GM12878 (cell line): ENCODE measurements at regions not wholly inside any gene's neighbourhood (a gene's known extent, or its start where the extent isn't known, plus 50 kb on each side); places are given as distances from the start of the nearest gene placed in this dataset.

Experiments used
- ATAC-seq: fragments of 200-7000 bp; cut with Tn5 transposase; 3 replicates; pipeline ENCODE4 v1.9.1; 2020; ENCODE audit warnings: mild to moderate bottlenecking, moderate library complexity
- BruUV-seq: library from RNA; stranded (reverse); fragments of 400-500 nt; replicated peaks from 2 replicates; lab custom pipeline; 2021; lab: Mats Ljungman, UMichigan
- CTCF ChIA-PET: fragments of 300-600 bp; sonication (Branson Sonifier 250); formaldehyde crosslinking; extraction: SDS; loops from one replicate; lab custom pipeline; 2021; ENCODE audit warnings: inconsistent platforms; lab: Yijun Ruan, JAX
- POLR2A ChIA-PET: fragments of 350-600 bp; formaldehyde crosslinking; extraction: SDS; loops from one replicate; lab custom pipeline; 2021; ENCODE audit warnings: inconsistent platforms; lab: Charles Lee
- RAD21 ChIA-PET: fragments of 300-600 bp; sonication (Branson Sonifier 250); formaldehyde crosslinking; loops from one replicate; lab custom pipeline; 2023; ENCODE audit warnings: antibody characterized with exemption; ENCODE audit not compliant: unreplicated experiment; lab: Charles Lee
- SMC1A ChIA-PET: fragments of 300-600 bp; sonication (Branson Sonifier 250); formaldehyde crosslinking; loops from one replicate; lab custom pipeline; 2023; ENCODE audit not compliant: unreplicated experiment, uncharacterized antibody; lab: Charles Lee
- DNase-seq: peaks from one replicate; pipeline ENCODE4 v3.0.0-alpha.2; 2011; ENCODE audit warnings: low read depth, low spot score
- FAIRE-seq: peaks from 3 replicates; lab custom pipeline; 2011; peaks lifted over from hg19 to GRCh38; lab: Jason Lieb, UNC
- H2AFZ ChIP-seq: 2 replicates; pipeline ENCODE4 v1.6.0; 2011; ENCODE audit warnings: low read depth, low read length, control low read depth; ENCODE audit not compliant: control insufficient read depth
- H3K27ac ChIP-seq: 2 replicates; pipeline ENCODE4 v1.5.1; 2011; ENCODE audit warnings: control low read depth; ENCODE audit not compliant: control insufficient read depth, insufficient read depth
- H3K27me3 ChIP-seq, 2 experiments: replicated peaks in 1 of 2; 2 replicates each; pipeline versions ENCODE4 v1.6.0 to v1.6.1; 2011; ENCODE audit warnings: low read length in 1 of 2; ENCODE audit not compliant: control insufficient read depth in 2 of 2, insufficient read depth in 2 of 2
- H3K36me3 ChIP-seq, 2 experiments: 2 replicates each; pipeline ENCODE4 v1.5.1; 2011; ENCODE audit warnings: low read length in 1 of 2; ENCODE audit not compliant: control insufficient read depth in 2 of 2, insufficient read depth in 2 of 2
- H3K4me1 ChIP-seq: 2 replicates; pipeline ENCODE4 v1.6.1; 2011; ENCODE audit warnings: mild to moderate bottlenecking, low read length, moderate library complexity, mixed read lengths; ENCODE audit not compliant: control insufficient read depth, insufficient read depth
- H3K4me2 ChIP-seq: 2 replicates; pipeline ENCODE4 v1.6.0; 2011; ENCODE audit warnings: control low read depth; ENCODE audit not compliant: control insufficient read depth, insufficient read depth
- H3K4me3 ChIP-seq: fragments of 200-600 bp; sonication (generic); 2 replicates; pipeline ENCODE4 v1.5.1; 2016
- H3K79me2 ChIP-seq: 2 replicates; pipeline ENCODE4 v1.6.0; 2011; ENCODE audit warnings: low read length; ENCODE audit not compliant: control insufficient read depth, insufficient read depth
- H3K9ac ChIP-seq: 2 replicates; pipeline ENCODE4 v1.8.0; 2011; ENCODE audit warnings: low read length, control low read depth, mixed read lengths; ENCODE audit not compliant: control insufficient read depth, insufficient read depth
- H3K9me3 ChIP-seq: replicated peaks from 3 replicates; pipeline ENCODE4 v1.5.1; 2011; ENCODE audit warnings: mild to moderate bottlenecking, low read length; ENCODE audit not compliant: control insufficient read depth, insufficient read depth
- H4K20me1 ChIP-seq: 2 replicates; pipeline ENCODE4 v1.6.0; 2011; ENCODE audit not compliant: control insufficient read depth, insufficient read depth
- BCL11A ChIP-seq: IDR thresholded peaks from 2 replicates; pipeline ENCODE4 v1.6.1; 2011; ENCODE audit warnings: low read depth, low read length
- BHLHE40 ChIP-seq, 2 experiments: fragments of 450-650 bp in 1 of 2; IDR thresholded peaks; 2 replicates each; pipeline ENCODE4 v1.6.1; 2011 to 2017; ENCODE audit warnings: low read depth in 2 of 2, borderline replicate concordance in 1 of 2, improper control_type of control experiment in 1 of 2, low read length in 1 of 2, mild to moderate bottlenecking in 1 of 2
- CHD4 ChIP-seq: fragments of 200-600 bp; sonication (generic); IDR thresholded peaks from 2 replicates; pipeline ENCODE4 v1.6.1; 2016; ENCODE audit warnings: mild to moderate bottlenecking
- CREB1 ChIP-seq: IDR thresholded peaks from 2 replicates; pipeline ENCODE4 v1.6.1; 2012; ENCODE audit warnings: low read depth, mild to moderate bottlenecking, inconsistent platforms
- CUX1 ChIP-seq: IDR thresholded peaks from 2 replicates; pipeline ENCODE4 v1.6.1; 2012; ENCODE audit warnings: improper control_type of control experiment, low read depth, low read length; ENCODE audit not compliant: insufficient replicate concordance
- E2F4 ChIP-seq: IDR thresholded peaks from 2 replicates; pipeline ENCODE4 v1.6.1; 2012; ENCODE audit warnings: low read depth, low read length, improper control_type of control experiment
- HDGF ChIP-seq: fragments of 450-650 bp; IDR thresholded peaks from 2 replicates; pipeline ENCODE4 v1.6.1; 2016; ENCODE audit warnings: antibody characterized with exemption
- KAT2A ChIP-seq: conservative IDR thresholded peaks from 2 replicates; pipeline ENCODE4 v1.6.1; 2011; ENCODE audit warnings: low read depth, low read length; ENCODE audit not compliant: control insufficient read depth
- MEF2A ChIP-seq: IDR thresholded peaks from 2 replicates; pipeline ENCODE4 v1.6.1; 2011; ENCODE audit warnings: low read depth, mild to moderate bottlenecking, low read length, moderate library complexity; ENCODE audit not compliant: insufficient read depth
- MTA2 ChIP-seq: fragments of 450-650 bp; IDR thresholded peaks from 2 replicates; pipeline ENCODE4 v1.6.1; 2016; ENCODE audit warnings: low read depth, mild to moderate bottlenecking, moderate library complexity
- NFYB ChIP-seq: IDR thresholded peaks from 2 replicates; pipeline ENCODE4 v1.6.1; 2011; ENCODE audit warnings: low read depth, mild to moderate bottlenecking, low read length, improper control_type of control experiment, moderate library complexity; ENCODE audit not compliant: insufficient read depth
- POLR2A ChIP-seq: IDR thresholded peaks from 2 replicates; pipeline ENCODE4 v1.6.1; 2011; ENCODE audit warnings: low read depth, mild to moderate bottlenecking, low read length
- RAD21 ChIP-seq: IDR thresholded peaks from 2 replicates; pipeline ENCODE4 v1.6.1; 2011; ENCODE audit warnings: mild to moderate bottlenecking, low read depth, low read length, moderate library complexity; ENCODE audit not compliant: insufficient read depth
- RELB ChIP-seq: fragments of 450-650 bp; IDR thresholded peaks from 2 replicates; pipeline ENCODE4 v1.6.1; 2017; ENCODE audit warnings: low read depth, mild to moderate bottlenecking, moderate library complexity
- SIX5 ChIP-seq: IDR thresholded peaks from 2 replicates; pipeline ENCODE4 v1.6.1; 2011; ENCODE audit warnings: mild to moderate bottlenecking, low read depth, low read length, moderate library complexity; ENCODE audit not compliant: severe bottlenecking
- SP1 ChIP-seq: IDR thresholded peaks from one replicate; pipeline ENCODE4 v1.6.1; 2011; ENCODE audit warnings: low read depth, low read length
- STAT1 ChIP-seq: fragments of 450-650 bp; conservative IDR thresholded peaks from 2 replicates; pipeline ENCODE4 v1.6.1; 2014; ENCODE audit warnings: antibody characterized with exemption, mild to moderate bottlenecking
- TCF12 ChIP-seq: IDR thresholded peaks from 2 replicates; pipeline ENCODE4 v1.6.1; 2011; ENCODE audit warnings: low read depth, mild to moderate bottlenecking, low read length
- YBX1 ChIP-seq: fragments of 450-650 bp; IDR thresholded peaks from 2 replicates; pipeline ENCODE4 v1.6.1; 2016; ENCODE audit warnings: antibody characterized with exemption
- YY1 ChIP-seq: IDR thresholded peaks from 2 replicates; pipeline ENCODE4 v1.6.1; 2011; ENCODE audit warnings: low read depth, mild to moderate bottlenecking, low read length
- WGBS: methylation state at CpG from one replicate; pipeline ENCODE4 v1.1.6; 2016; ENCODE audit warnings: low lambda C conversion rate; ENCODE audit not compliant: insufficient replicate concordance, insufficient coverage; ENCODE audit errors: missing lambda C conversion rate; 5-methylcytosine and 5-hydroxymethylcytosine counted together
- in situ Hi-C: fragments of 300-500 bp; cut with MboI; formaldehyde crosslinking; loops from 9 replicates; pipeline ENCODE4 v1.14.3; 2018; ENCODE audit warnings: mixed read lengths
- intact Hi-C: fragments of 100-400 bp; cut with micrococcal nuclease; formaldehyde crosslinking; loops from one replicate; pipeline ENCODE4 v1.14.2; 2022; ENCODE audit not compliant: unreplicated experiment

- FAIRE-seq: no peak
These were observed 192.5 kb upstream of the DAPK1 start for GRCh38 chr9:87305151-87305550.

More at GRCh38 chr9:87305151-87305550, 192.5 kb upstream of the DAPK1 start:
- H3K4me3 ChIP-seq: no peak overlapping the region
- RAD21 ChIA-PET: no interaction called here
- SMC1A ChIA-PET: no interaction called here
- BruUV-seq: no TSS peak
- POLR2A ChIA-PET: no interaction called here
- no peaks in the 10 kb centered on the region for H3K9me3 ChIP-seq
- no peak overlapping the region for H3K9ac ChIP-seq
- H3K27me3 ChIP-seq: no peaks in the 10 kb centered on the region; a peak in 3 of 4 replicates
- no peaks in the 10 kb centered on the region for H3K4me1 ChIP-seq
- no peaks in the 10 kb centered on the region for H4K20me1 ChIP-seq
- TF ChIP-seq BCL11A (no peak), CHD4 (no peak), STAT1 (no peak), HDGF (no peak), MTA2 (no peak), YBX1 (no peak), RAD21 (no peak), SIX5 (no peak), RELB (no peak), POLR2A (no peak), KAT2A (no peak), MEF2A (no peak), YY1 (no peak), CUX1 (no peak), E2F4 (no peak), TCF12 (no peak), BHLHE40 (IDR thresholded peaks at IDR 0.05; ENCODE audit: borderline replicate concordance in 1 of 2, low read depth in 2 of 2, low read length in 1 of 2) (no peak), CREB1 (no peak), SP1 (no peak), NFYB (no peak)
- no peak for DNase-seq
- H3K4me2 ChIP-seq: no peak overlapping the region
- CTCF ChIA-PET: interaction anchor here (1.0 kb wide), 1 partner anchor 17 kb away, joined by 3 read pairs; no protein-coding TSS in a partner anchor
- intact Hi-C loops: no loop called here
- no peaks in the 10 kb centered on the region for H3K79me2 ChIP-seq
- H2AFZ ChIP-seq: no peak overlapping the region
- ATAC-seq: no peak
- in situ Hi-C loops: no loop called here
- H3K36me3 ChIP-seq: no peaks in the 10 kb centered on the region
- 17% methylated on average over 7 of the region's 7 CpGs for WGBS
- H3K27ac ChIP-seq: no peak overlapping the region
